GM10248 (cell line): ENCODE measurements at regions not wholly inside any gene's neighbourhood (a gene's known extent, or its start where the extent isn't known, plus 50 kb on each side); places are given as distances from the start of the nearest gene placed in this dataset.

Experiments used
- CTCF ChIA-PET: fragments of 300-600 bp; sonication (Branson Sonifier 250); formaldehyde crosslinking; extraction: SDS; loops from one replicate; lab custom pipeline; 2021; ENCODE audit warnings: antibody characterized with exemption; lab: Yijun Ruan, JAX
- POLR2A ChIA-PET: fragments of 350-650 bp; sonication (Branson Sonifier 250); formaldehyde crosslinking; extraction: SDS; loops from one replicate; lab custom pipeline; 2020; ENCODE audit warnings: antibody characterized with exemption; lab: Yijun Ruan, JAX
- DNase-seq: peaks from one replicate; pipeline ENCODE4 v3.0.0; 2012; ENCODE audit errors: extremely low spot score
- TF ChIP-seq, protein P1 (sequence below): IDR thresholded peaks from 2 replicates; pipeline ENCODE4 v1.5.1; 2012; ENCODE audit warnings: mild to moderate bottlenecking, low read depth; ENCODE audit errors: extremely low read depth, missing control alignments, control extremely low read depth

DNA sequence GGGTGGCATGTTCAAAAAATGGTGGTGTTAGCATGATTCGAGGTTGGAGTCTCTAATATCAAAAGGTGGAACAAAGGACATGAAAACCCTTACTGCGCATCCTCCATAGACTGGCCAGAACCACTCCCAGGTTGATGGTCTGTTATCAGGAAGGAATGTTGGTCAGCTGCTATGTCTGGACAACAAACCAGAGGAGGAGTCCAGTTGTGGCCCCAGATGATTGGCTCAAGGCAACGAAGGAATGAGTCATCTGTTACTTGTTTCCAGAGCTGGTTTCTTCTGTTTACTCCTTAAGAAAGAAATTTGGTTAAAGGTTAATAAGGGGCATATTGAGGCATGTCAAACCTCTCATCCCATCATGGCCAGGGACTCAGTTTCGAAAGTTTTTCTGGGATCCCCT lies 56.8 kb upstream of the GRIA4 start:
- DNase-seq, result no peak
- POLR2A ChIA-PET, result no interaction called here
- TF ChIP-seq, protein P1, sequence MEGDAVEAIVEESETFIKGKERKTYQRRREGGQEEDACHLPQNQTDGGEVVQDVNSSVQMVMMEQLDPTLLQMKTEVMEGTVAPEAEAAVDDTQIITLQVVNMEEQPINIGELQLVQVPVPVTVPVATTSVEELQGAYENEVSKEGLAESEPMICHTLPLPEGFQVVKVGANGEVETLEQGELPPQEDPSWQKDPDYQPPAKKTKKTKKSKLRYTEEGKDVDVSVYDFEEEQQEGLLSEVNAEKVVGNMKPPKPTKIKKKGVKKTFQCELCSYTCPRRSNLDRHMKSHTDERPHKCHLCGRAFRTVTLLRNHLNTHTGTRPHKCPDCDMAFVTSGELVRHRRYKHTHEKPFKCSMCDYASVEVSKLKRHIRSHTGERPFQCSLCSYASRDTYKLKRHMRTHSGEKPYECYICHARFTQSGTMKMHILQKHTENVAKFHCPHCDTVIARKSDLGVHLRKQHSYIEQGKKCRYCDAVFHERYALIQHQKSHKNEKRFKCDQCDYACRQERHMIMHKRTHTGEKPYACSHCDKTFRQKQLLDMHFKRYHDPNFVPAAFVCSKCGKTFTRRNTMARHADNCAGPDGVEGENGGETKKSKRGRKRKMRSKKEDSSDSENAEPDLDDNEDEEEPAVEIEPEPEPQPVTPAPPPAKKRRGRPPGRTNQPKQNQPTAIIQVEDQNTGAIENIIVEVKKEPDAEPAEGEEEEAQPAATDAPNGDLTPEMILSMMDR, result no peak
- CTCF ChIA-PET, result interaction anchor here (1.2 kb wide), 1 partner anchor 9 kb away, joined by 3 read pairs; no protein-coding TSS in a partner anchor

DNA sequence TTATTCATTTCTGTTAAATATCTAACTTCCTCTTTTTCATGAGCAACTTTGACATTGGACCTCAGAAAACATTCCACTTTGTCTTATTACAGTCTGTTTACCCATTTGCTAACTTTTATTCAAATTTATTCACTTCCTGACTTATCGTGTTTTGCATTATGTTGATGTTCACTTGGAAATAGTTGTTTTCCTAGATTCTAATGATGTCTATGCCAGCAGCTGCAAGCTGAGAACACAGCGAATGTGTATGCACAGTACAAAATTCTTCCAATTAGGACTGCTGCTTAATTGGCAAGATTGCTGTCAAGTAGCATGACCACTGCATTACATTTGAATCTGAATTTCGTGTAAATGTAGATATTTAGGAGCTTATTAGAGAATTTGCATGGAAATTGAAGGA lies 61.5 kb upstream of the GRIA4 start:
- ChIA-PET CTCF (no interaction called here), POLR2A (no interaction called here)
- TF ChIP-seq, protein P1, result no peak
- DNase-seq, result no peak

DNA sequence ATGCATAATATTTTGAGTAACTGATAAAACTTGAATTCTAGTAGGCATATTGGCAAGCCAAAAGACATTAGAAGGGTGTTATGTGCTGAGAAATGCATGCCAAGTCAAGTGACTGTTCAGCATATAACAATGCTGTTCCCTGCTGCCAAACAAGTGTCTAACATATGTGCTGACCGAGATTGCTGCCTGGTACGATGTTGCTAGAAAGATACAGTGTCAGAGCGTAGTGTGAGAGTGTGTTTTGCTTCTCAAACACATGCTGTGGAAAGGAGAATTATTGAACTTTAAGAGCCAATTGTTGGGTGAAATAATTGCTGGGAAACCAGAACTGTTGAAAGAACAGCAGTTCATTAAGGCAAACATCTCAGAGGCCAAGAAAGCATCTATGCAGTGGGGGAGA lies 71.3 kb upstream of the GRIA4 start:
- TF ChIP-seq, protein P1, result no peak
- ChIA-PET POLR2A (no interaction called here), CTCF (no interaction called here)
- DNase-seq, result no peak

DNA sequence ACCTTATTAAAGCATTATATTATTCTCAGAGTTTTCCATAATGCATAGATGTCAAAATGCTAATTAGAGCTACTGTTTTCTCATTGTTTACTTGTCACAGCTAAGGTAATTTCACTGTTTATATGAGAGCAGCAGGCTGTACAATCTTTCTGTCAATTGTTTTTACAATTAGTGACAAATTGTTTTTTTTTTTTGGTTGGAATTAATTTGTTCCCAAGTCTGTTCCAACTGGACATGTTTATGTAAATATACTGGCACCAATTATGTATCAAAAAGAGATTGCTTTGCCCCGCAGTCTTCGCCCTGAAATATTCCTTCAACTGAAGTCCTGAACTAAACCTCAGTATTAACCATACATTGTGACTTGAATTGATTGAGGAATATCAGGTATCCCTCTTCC lies 72.3 kb upstream of the GRIA4 start:
- TF ChIP-seq, protein P1, result no peak
- ChIA-PET POLR2A (no interaction called here), CTCF (interaction anchor here (1.1 kb wide), 1 partner anchor 51 kb away, joined by 3 read pairs; no protein-coding TSS in a partner anchor)
- DNase-seq, result no peak

DNA sequence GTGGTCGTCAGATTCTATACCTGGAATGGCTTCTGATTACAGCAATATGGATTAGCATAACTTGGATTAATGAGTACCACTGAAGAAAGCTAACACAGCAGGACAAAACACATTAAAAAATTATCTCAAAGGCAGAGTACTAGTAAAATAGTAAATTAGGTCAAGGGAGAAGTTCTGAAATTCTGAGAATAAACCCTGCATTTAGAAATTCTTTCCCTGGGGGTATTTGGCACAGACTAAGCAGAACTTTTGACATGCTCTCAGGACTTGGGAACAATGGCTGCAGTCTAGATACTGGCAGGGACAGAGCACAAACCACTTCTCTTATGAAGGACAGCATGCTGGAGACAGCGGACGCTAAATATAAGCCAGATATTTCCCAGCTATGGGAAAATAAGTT lies 85.6 kb upstream of the GRIA4 start:
- ChIA-PET POLR2A (no interaction called here), CTCF (interaction anchor here (0.6 to 1.3 kb wide), 2 partner anchors 10 to 989 kb away, joined by 3 to 6 read pairs; no protein-coding TSS in a partner anchor)
- DNase-seq, result no peak
- TF ChIP-seq, protein P1, result no peak

DNA sequence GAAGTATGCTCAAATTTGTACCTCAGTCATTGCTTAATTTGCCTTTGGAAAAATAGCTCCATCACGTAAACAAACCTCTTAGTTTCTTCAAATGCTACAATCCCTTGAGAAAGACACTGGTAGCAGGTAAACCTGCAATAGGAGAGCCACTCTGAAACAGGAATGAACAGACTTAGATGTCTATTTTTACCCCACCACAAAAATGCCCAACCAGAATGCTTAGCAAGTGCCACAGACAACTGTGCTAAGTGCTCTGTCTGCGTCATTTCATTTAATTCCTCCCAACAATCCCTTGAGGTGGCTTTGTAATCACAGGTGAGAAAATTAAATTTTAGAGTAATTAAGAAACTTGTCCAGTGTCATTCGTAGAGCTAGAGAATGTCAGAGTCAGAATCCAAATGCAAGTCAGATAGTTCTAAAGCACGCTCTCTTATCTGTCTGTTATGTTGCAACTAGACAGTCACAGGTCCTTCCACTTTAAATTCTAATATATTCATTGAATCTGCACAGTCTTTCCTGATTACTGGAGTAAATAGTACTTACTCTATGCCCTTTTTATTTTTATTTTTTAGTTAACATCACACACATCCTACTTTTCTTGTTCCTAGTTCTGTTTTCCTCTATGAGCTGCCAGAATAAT lies 89.0 kb upstream of the GRIA4 start:
- TF ChIP-seq, protein P1, result no peak
- POLR2A ChIA-PET, result no interaction called here
- CTCF ChIA-PET, result no interaction called here
- DNase-seq, result no peak
